HG02588 (cell line): ENCODE measurements at regions not wholly inside any gene's neighbourhood (a gene's known extent, or its start where the extent isn't known, plus 50 kb on each side); places are given as distances from the start of the nearest gene placed in this dataset.
A peak's percentile ranks its signal among the peaks of the same experiment; 100 is the strongest.
"Not testable (repeated sequence)": the region's sequence is repeated elsewhere in the genome, so short reads cannot be mapped to it uniquely, and the experiment has no call there.

Source experiments
- ATAC-seq: cut with Tn5 transposase; IDR thresholded peaks from one replicate; pipeline ENCODE4 v1.9.1; 2021; ENCODE audit warnings: mild to moderate bottlenecking, moderate library complexity; ENCODE audit not compliant: unreplicated experiment

DNA sequence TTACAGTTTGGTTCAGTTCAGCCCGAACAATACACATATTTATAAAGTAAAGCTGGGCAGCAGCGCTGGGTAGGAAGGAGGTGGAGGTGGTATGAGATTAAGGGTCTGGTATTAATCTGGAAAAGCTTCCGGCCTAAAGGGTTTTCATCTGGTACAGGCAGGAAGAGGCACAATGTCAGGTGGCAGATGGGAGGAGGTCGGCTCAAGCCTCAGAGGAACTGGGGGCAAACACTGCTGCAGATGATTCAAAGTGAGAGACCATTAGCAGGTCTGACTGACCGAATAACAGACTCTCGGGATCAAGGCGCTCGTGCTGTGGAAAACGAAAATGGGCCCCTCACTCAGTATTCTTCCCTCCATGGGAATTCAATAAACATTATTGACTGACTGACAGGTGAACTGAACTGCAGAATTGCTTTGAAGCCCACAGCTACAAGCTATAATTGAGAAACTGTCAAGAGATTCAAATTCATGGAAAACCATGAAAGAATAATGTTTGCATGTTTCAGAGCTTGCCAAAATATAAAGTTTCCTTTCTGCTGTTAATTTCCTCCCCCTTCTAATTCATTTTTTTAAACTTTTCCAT is 75.3 kb downstream of the TMEM167A start:
- ATAC-seq: peak; percentile 49

DNA sequence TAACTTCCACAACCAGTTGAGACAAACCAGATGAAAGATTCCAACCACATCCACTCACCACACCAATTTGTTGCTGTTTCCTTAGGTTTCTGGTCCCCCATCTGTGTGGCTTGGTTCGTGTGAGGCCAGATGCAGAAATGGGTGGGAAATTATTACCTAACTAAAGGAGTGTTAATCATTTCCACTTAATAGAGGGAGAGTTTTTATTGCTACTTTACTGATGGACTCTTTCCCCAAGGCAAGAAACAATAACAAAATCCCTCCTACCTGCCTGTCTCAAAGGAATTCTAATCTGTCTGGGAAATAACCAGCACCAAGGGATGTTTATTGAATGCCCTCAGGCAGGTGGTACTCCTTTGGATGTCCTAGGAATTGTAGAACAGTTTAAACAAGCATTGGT is 76.3 kb downstream of the TMEM167A start:
- no peak for ATAC-seq

DNA sequence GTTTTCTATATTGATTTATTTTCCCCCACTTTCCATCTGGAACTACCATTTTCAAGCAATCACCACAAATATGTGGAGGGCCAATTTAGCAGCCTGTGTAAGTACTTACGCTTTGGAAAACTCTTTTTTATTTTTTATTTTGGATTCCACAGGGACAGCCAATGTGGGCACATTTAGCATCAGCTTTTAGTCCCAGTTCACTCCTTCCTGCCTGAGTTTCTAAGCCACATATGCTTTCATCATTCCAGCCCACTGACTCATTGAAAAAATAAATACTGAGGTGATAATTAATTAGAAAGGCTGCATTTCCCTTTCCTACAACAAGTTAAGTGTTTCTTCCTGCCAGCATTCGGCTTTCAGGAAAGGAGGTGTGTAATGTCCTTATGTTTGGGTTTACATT is 76.8 kb downstream of the TMEM167A start:
- no peak for ATAC-seq

- no peak for ATAC-seq
Measured at GRCh38 chr5:82993416-82993815, 83.8 kb downstream of the TMEM167A start.

DNA sequence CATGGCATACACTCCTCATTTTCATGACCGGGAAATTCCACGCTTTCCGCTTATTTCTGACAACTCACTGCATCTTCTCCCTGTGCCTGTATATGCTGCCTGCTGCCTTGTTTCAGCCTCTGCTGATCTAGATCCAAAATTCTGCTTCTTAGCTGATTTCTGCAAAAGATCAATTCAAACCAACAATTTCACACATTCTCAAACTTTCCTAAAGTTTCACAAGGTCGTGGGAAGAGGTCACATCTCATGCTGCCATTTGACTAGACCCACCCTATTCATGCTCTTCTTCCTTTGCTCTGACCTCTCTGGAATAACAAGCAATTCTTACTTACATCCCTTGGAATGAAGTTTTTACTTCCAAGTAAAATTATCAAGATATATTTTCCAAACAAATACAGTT is 84.5 kb downstream of the TMEM167A start:
- no peak for ATAC-seq

GRCh38 chr5:82991678-82992323 is 85.4 kb downstream of the TMEM167A start:
- ATAC-seq: no peak

DNA sequence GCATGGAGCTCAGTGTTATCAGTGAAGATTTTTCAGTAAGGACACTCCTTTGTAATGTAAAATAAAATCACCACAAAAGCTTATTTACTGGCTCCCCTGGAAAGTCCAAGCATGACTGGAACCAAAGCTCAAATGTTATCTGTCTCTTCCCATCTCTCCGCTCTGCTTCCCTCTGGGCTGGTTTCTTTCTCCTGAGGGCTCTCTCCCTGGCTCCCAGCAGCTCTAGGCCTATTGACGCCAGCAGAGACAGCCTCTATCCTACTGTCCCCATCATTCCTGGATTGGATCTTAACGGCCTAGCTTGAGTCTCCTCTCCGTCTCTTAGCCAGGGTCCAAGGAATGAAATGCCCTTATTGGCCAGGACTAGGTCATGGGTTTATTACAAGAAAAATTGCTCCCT is 86.1 kb downstream of the TMEM167A start:
- ATAC-seq: no peak

DNA sequence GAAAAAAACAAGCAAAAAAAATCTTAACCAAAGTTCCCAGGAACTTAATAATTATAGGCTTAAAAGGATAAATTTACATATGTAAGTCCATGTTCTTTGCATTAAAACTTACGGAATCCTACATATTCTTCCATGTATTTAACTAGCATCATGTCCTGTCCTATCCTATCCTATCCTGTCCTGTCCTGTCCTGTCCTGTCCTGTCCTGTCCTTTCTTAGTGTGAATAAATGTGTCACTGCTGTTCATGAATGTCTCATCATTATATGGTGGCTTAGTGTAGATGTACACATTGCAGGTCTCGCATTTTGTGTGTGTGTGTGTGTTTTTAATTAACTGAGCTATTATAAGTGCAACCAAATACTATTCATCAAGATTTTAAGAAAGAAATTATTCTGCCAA is 90.0 kb downstream of the TMEM167A start:
- no peak for ATAC-seq

DNA sequence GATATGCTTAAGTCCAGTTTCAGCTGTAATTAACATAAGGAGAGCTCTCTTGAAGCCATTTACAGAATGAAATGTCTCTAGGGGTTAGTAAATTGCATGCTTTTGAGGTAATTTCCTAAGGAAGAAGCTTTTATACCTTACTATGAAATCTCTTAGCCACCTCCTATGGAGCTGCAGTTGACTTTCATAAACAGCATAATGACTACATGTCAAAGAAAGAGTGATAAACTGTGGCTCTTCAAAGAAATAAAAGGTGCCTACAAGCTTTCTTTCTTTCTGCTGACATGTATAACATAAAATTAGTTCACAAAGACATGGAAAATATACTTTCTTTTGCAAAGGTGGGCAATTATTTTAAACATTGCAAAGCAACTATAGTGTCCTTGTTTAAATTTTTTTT is 90.8 kb downstream of the TMEM167A start:
- ATAC-seq: no peak

DNA sequence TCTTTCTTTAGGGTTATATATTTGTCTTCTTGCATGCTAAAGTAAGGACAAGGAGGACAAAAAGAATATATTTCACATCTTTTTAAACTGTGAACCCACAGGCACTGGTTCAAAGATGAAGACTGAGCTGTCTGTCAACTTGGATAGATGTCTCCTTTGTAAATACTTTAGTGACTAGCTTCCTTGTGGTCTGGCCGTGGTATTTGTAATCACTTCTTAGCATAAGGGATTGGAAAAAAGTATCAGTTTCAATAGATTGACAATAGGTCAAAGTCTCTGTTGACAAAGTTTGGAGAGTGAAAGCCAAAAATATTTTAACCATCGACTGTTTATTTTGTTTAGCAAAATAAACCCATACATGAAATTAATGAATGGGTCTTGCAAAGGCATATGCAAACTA is 91.4 kb downstream of the TMEM167A start:
- no peak for ATAC-seq

- no peak for ATAC-seq
Measured at GRCh38 chr5:82984786-82985735, 92.1 kb downstream of the TMEM167A start.

- no peak for ATAC-seq
Measured at GRCh38 chr5:82982846-82983245, 94.3 kb downstream of the TMEM167A start.

GRCh38 chr5:82976887-82977286 is 100.3 kb downstream of the TMEM167A start:
- not testable (repeated sequence) for ATAC-seq

- no peak for ATAC-seq
Measured at GRCh38 chr5:82975812-82976211, 101.4 kb downstream of the TMEM167A start.

GRCh38 chr5:82975396-82975795 is 101.8 kb downstream of the TMEM167A start:
- no peak for ATAC-seq

GRCh38 chr5:82974346-82974745 is 102.8 kb downstream of the TMEM167A start:
- ATAC-seq: not testable (repeated sequence)

GRCh38 chr5:82971901-82972300 is 105.3 kb downstream of the TMEM167A start:
- ATAC-seq: no peak

DNA sequence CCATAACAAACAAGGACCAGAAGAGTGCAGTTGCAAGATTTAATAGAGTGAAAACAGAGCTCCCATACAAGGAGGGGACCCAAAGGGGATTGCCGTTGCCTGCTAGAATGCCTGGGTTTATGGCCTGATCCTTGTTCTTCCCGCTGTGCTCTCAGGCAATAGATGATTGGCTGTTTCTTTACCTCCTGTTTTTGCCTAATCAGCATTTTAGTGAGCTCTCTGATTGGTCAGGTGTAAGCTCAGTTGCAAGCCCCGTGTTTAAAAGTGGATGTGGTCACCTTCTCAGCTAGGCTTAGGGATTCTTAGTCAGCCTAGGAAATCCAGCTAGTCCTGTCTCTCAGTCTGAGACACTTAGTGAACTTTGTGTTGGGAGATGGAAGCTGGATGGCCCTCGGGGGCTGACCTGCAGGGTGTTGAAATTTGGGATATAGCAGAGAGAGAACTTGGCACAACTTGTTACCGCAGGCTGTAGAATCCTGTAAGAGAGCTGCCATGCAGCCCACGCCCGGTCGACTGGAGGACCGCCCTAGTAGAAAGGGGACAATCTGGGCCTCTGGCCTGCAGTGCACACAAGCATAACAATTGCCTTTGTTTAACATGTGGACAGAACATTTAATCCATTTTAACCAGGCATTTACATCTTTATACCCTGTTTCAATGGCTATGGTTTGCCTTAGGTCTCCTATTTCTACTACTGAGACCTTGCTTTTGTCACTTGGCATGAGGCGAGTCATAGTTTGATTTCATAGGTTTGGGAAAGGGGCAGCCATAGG is 106.0 kb downstream of the TMEM167A start:
- ATAC-seq: not testable (repeated sequence)

GRCh38 chr5:82969221-82969976 is 107.8 kb downstream of the TMEM167A start:
- ATAC-seq: not testable (repeated sequence)

GRCh38 chr5:82967072-82967471 is 110.1 kb downstream of the TMEM167A start:
- no peak for ATAC-seq
